ENCODE measurements at regions not wholly inside any gene's neighbourhood (a gene's known extent, or its start where the extent isn't known, plus 50 kb on each side); places are given as distances from the start of the nearest gene placed in this dataset.

DNA sequence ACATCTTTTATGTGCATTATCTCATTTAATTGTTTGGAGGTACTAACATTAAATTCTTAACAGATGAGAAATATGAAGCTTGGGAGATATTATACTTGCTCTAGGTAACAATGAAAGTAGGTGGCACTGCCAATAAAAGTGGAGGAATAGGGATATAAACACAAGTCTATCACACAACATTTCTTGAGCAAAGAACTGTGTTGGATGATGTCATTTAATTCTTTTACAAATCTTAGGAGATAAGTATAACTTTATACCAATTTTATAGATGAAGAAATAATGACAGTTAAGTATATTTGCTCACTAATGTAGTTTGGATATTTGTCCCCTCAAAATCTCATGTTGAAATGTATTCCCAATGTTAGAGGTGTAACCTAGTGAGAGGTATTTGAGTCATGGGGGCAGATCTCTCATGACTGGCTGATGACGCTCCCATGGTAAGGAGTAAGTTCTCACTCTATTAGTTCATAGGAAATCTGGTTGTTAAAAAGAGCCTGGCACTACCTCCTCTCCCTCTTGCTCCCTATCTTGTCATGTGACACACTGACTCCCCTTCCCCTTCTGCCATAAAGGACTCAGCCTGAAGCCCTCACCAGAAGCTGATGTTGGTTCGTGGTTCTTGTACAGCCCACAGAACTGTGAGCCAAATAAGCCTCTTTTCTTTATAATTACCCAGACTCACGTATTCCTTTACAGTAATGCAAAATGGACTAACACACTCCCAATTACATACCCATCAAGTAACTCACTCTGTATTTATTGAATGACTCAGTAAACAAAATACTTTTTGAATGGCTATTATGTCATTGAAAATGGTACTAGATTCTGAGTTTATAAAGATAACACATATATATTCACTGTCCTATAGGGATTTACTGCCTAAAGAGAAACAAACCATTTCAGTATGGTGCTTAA is 146.8 kb upstream of the KITLG start:
- no peak for TF ChIP-seq EZH2 (IDR thresholded peaks at IDR 0.05; ENCODE audit: low read depth)
- TF ChIP-seq, protein P1, sequence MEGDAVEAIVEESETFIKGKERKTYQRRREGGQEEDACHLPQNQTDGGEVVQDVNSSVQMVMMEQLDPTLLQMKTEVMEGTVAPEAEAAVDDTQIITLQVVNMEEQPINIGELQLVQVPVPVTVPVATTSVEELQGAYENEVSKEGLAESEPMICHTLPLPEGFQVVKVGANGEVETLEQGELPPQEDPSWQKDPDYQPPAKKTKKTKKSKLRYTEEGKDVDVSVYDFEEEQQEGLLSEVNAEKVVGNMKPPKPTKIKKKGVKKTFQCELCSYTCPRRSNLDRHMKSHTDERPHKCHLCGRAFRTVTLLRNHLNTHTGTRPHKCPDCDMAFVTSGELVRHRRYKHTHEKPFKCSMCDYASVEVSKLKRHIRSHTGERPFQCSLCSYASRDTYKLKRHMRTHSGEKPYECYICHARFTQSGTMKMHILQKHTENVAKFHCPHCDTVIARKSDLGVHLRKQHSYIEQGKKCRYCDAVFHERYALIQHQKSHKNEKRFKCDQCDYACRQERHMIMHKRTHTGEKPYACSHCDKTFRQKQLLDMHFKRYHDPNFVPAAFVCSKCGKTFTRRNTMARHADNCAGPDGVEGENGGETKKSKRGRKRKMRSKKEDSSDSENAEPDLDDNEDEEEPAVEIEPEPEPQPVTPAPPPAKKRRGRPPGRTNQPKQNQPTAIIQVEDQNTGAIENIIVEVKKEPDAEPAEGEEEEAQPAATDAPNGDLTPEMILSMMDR (conservative IDR thresholded peaks at IDR 0.05) = no peak
